Neural cell (in vitro differentiated cells): ENCODE measurements at regions not wholly inside any gene's neighbourhood (a gene's known extent, or its start where the extent isn't known, plus 50 kb on each side); places are given as distances from the start of the nearest gene placed in this dataset.

Experiments
- H2AFZ ChIP-seq: fragments of 200-600, 300-800 bp; sonication (generic), shearing (Covaris generic); 2 replicates; pipeline ENCODE4 v1.6.0; 2014; ENCODE audit warnings: low read depth, mild to moderate bottlenecking, antibody characterized with exemption, low read length, moderate library complexity
- H3F3A ChIP-seq: fragments of 200-600 bp; shearing (Covaris generic); 2 replicates; pipeline ENCODE4 v1.6.1; 2016; ENCODE audit warnings: mild to moderate bottlenecking, moderate library complexity, mixed read lengths, antibody characterized with exemption, low read length; ENCODE audit not compliant: insufficient read depth, poor library complexity, severe bottlenecking
- H3K27ac ChIP-seq: fragments of 200-600, 300-800 bp; sonication (generic), shearing (Covaris generic); 2 replicates; pipeline ENCODE4 v1.5.1; 2014; ENCODE audit warnings: mild to moderate bottlenecking, low read length, moderate library complexity
- H3K27me3 ChIP-seq: fragments of 300-800, 200-600 bp; sonication (generic), shearing (Covaris generic); 2 replicates; pipeline ENCODE4 v1.6.0; 2014; ENCODE audit warnings: mild to moderate bottlenecking, low read depth, low read length, moderate library complexity; ENCODE audit not compliant: insufficient read depth
- H3K36me3 ChIP-seq: fragments of 300-800, 200-600 bp; sonication (generic), shearing (Covaris generic); 2 replicates; pipeline ENCODE4 v1.5.1; 2014; ENCODE audit warnings: mild to moderate bottlenecking, antibody characterized with exemption, low read length, moderate library complexity; ENCODE audit not compliant: insufficient read depth
- H3K4me2 ChIP-seq: fragments of 300-800, 200-600 bp; sonication (generic), shearing (Covaris generic); 2 replicates; pipeline ENCODE4 v1.6.0; 2014; ENCODE audit warnings: mild to moderate bottlenecking, low read length
- H3K4me3 ChIP-seq: fragments of 300-800, 200-600 bp; sonication (generic), shearing (Covaris generic); 2 replicates; pipeline ENCODE4 v1.5.1; 2014; ENCODE audit warnings: mild to moderate bottlenecking, low read length, moderate library complexity
- H3K79me2 ChIP-seq: fragments of 200-600 bp; shearing (Covaris generic); replicated peaks from 2 replicates; pipeline ENCODE4 v1.6.0; 2014; ENCODE audit warnings: mild to moderate bottlenecking, low read length, moderate library complexity; ENCODE audit not compliant: insufficient read depth
- H3K9ac ChIP-seq: fragments of 300-800, 200-600 bp; sonication (generic), shearing (Covaris generic); 2 replicates; pipeline ENCODE4 v1.6.1; 2016; ENCODE audit warnings: mild to moderate bottlenecking, low read length, mixed read lengths
- H3K9me2 ChIP-seq: fragments of 200-600 bp; shearing (Covaris generic); 2 replicates; pipeline ENCODE4 v1.6.1; 2016; ENCODE audit warnings: mild to moderate bottlenecking, low read length, mixed read lengths; ENCODE audit not compliant: insufficient read depth
- H3K9me3 ChIP-seq: fragments of 200-600, 300-800 bp; sonication (generic), shearing (Covaris generic); 2 replicates; pipeline ENCODE4 v1.6.1; 2016; ENCODE audit warnings: mild to moderate bottlenecking, mixed run types, low read length, moderate library complexity, mixed read lengths
- H4K20me1 ChIP-seq: fragments of 200-600 bp; shearing (Covaris generic); 2 replicates; pipeline ENCODE4 v1.6.1; 2016; ENCODE audit warnings: mild to moderate bottlenecking, mixed run types; ENCODE audit not compliant: insufficient read depth
- CTCF ChIP-seq: fragments of 450-650 bp; IDR thresholded peaks from 2 replicates; pipeline ENCODE4 v1.5.1; 2014; ENCODE audit warnings: antibody characterized with exemption, mild to moderate bottlenecking, moderate library complexity; ENCODE audit not compliant: poor library complexity, severe bottlenecking
- EP300 ChIP-seq: fragments of 450-650 bp; conservative IDR thresholded peaks from 2 replicates; pipeline ENCODE4 v1.6.1; 2014; ENCODE audit warnings: antibody characterized with exemption, mild to moderate bottlenecking, moderate library complexity; ENCODE audit not compliant: poor library complexity, severe bottlenecking
- EZH2 ChIP-seq: fragments of 200-600, 300-800 bp; shearing (Covaris generic), sonication (generic); IDR thresholded peaks from 2 replicates; pipeline ENCODE4 v1.6.1; 2014; ENCODE audit warnings: antibody characterized with exemption, low read length, borderline replicate concordance, mild to moderate bottlenecking; ENCODE audit not compliant: insufficient read depth, poor library complexity, severe bottlenecking
- MXI1 ChIP-seq: fragments of 450-650 bp; conservative IDR thresholded peaks from 2 replicates; pipeline ENCODE4 v1.6.1; 2014; ENCODE audit warnings: antibody characterized with exemption, mild to moderate bottlenecking; ENCODE audit not compliant: poor library complexity, severe bottlenecking
- POLR2AphosphoS5 ChIP-seq: IDR thresholded peaks from 2 replicates; pipeline ENCODE4 v1.6.1; 2012
- RAD21 ChIP-seq: fragments of 450-650 bp; conservative IDR thresholded peaks from 2 replicates; pipeline ENCODE4 v1.6.1; 2014; ENCODE audit warnings: antibody characterized with exemption, mild to moderate bottlenecking, moderate library complexity
- REST ChIP-seq: IDR thresholded peaks from 2 replicates; pipeline ENCODE4 v1.6.1; 2012; ENCODE audit warnings: borderline replicate concordance
- SMC3 ChIP-seq: fragments of 450-650 bp; conservative IDR thresholded peaks from 2 replicates; pipeline ENCODE4 v1.6.1; 2014; ENCODE audit warnings: antibody characterized with exemption, mild to moderate bottlenecking, moderate library complexity; ENCODE audit not compliant: poor library complexity
- TAF1 ChIP-seq: IDR thresholded peaks from 2 replicates; pipeline ENCODE4 v1.6.1; 2012; ENCODE audit warnings: low read depth

- TF ChIP-seq RAD21 = no peak
- no peak for TF ChIP-seq EZH2
- TF ChIP-seq SMC3 = no peak
- no peak for TF ChIP-seq REST
- TF ChIP-seq MXI1 = no peak
- no peak for TF ChIP-seq POLR2AphosphoS5
- TF ChIP-seq TAF1 = no peak
- TF ChIP-seq EP300 = no peak
- TF ChIP-seq CTCF = no peak
- Histone ChIP-seq H3F3A (no peaks in the 10 kb centered on the region), H3K79me2 (no peaks in the 10 kb centered on the region), H3K9ac (no peak overlapping the region), H3K4me2 (no peak overlapping the region), H4K20me1 (no peaks in the 10 kb centered on the region), H3K4me3 (no peak overlapping the region), H3K9me3 (no peaks in the 10 kb centered on the region), H3K9me2 (no peaks in the 10 kb centered on the region), H3K36me3 (no peaks in the 10 kb centered on the region), H2AFZ (no peak overlapping the region), H3K27me3 (no peaks in the 10 kb centered on the region), H3K27ac (no peak overlapping the region)
Observed at GRCh38 chr2:198664321-198664720, 793.4 kb downstream of the SATB2 start.

GRCh38 chr2:198662905-198663304, 794.8 kb downstream of the SATB2 start:
- Histone ChIP-seq H3K4me2 (no peak overlapping the region), H3K79me2 (no peaks in the 10 kb centered on the region), H3K9ac (no peak overlapping the region), H3K4me3 (no peak overlapping the region), H3F3A (no peaks in the 10 kb centered on the region), H4K20me1 (no peaks in the 10 kb centered on the region), H3K9me2 (no peaks in the 10 kb centered on the region), H3K27ac (no peak overlapping the region), H3K27me3 (no peaks in the 10 kb centered on the region), H2AFZ (no peak overlapping the region), H3K9me3 (no peaks in the 10 kb centered on the region), H3K36me3 (no peaks in the 10 kb centered on the region)
- TF ChIP-seq TAF1 (no peak), POLR2AphosphoS5 (no peak), EP300 (no peak), SMC3 (no peak), RAD21 (no peak), EZH2 (no peak), MXI1 (no peak), CTCF (no peak), REST (no peak)
